Sciatic nerve (tissue), 2 donors: ENCODE measurements at regions not wholly inside any gene's neighbourhood (a gene's known extent, or its start where the extent isn't known, plus 50 kb on each side); places are given as distances from the start of the nearest gene placed in this dataset.
A peak's percentile ranks its signal among the peaks of the same experiment; 100 is the strongest.
"Not testable (repeated sequence)": the region's sequence is repeated elsewhere in the genome, so short reads cannot be mapped to it uniquely, and the experiment has no call there.

Experiments
- ATAC-seq: fragments of 200-7000 bp; cut with Tn5 transposase; one replicate; pipeline ENCODE4 v1.9.1; 2020; ENCODE audit warnings: mild to moderate bottlenecking, moderate library complexity
- DNase-seq: peaks from one replicate; pipeline ENCODE4 v3.0.0-alpha.2; 2020; ENCODE audit warnings: low spot score
- intact Hi-C: fragments of 100-400 bp; cut with DNase I; formaldehyde crosslinking; loops from one replicate; pipeline ENCODE4 v1.14.2; 2022
- donor health status: DM: no; HTN: no; CAD: no.
- donor health status: DM: no; HTN: no; CAD: no.

GRCh38 chr11:129711760-129712159 lies 103.9 kb upstream of the TMEM45B start:
- ATAC-seq = no peak
- intact Hi-C loops = no loop called here
- no peak for DNase-seq

GRCh38 chr11:129712486-129713240 lies 103.0 kb upstream of the TMEM45B start:
- ATAC-seq = not testable (repeated sequence)

GRCh38 chr11:129719037-129719436 lies 96.6 kb upstream of the TMEM45B start:
- ATAC-seq (no peak), DNase-seq (no peak)
- intact Hi-C loops = no loop called here

More at GRCh38 chr11:129712486-129713240, 103.0 kb upstream of the TMEM45B start:
- DNase-seq = peak; percentile 23
- intact Hi-C loops = not testable (repeated sequence)

GRCh38 chr11:129720156-129720555 lies 95.5 kb upstream of the TMEM45B start:
- ATAC-seq (no peak), DNase-seq (no peak)
- intact Hi-C loops = no loop called here

GRCh38 chr11:129720994-129721393 lies 94.7 kb upstream of the TMEM45B start:
- ATAC-seq (no peak), DNase-seq (no peak)
- intact Hi-C loops = no loop called here

GRCh38 chr11:129721685-129722084 lies 94.0 kb upstream of the TMEM45B start:
- DNase-seq = no peak
- intact Hi-C loops = no loop called here
- ATAC-seq = no peak

- no peak for ATAC-seq
- intact Hi-C loops = no loop called here
- DNase-seq = no peak
These were observed 93.1 kb upstream of the TMEM45B start for GRCh38 chr11:129722529-129722928.

GRCh38 chr11:129723146-129723760 lies 92.4 kb upstream of the TMEM45B start:
- intact Hi-C loops = no loop called here
- DNase-seq (peak; percentile 33), ATAC-seq (no peak)

- intact Hi-C loops = no loop called here
- DNase-seq (peak; percentile 38), ATAC-seq (no peak)
These were observed 91.9 kb upstream of the TMEM45B start for GRCh38 chr11:129723761-129724162.

GRCh38 chr11:129724866-129725265 lies 90.8 kb upstream of the TMEM45B start:
- intact Hi-C loops = no loop called here
- DNase-seq (peak; percentile 12), ATAC-seq (no peak)

GRCh38 chr11:129726179-129726578 lies 89.5 kb upstream of the TMEM45B start:
- DNase-seq (no peak), ATAC-seq (no peak)
- intact Hi-C loops = no loop called here

GRCh38 chr11:129728581-129728980 lies 87.1 kb upstream of the TMEM45B start:
- intact Hi-C loops = no loop called here
- ATAC-seq = no peak
- DNase-seq = no peak

- DNase-seq (no peak), ATAC-seq (no peak)
- intact Hi-C loops = no loop called here
These were observed 86.4 kb upstream of the TMEM45B start for GRCh38 chr11:129729216-129729615.

- intact Hi-C loops = no loop called here
- no peak for ATAC-seq
- DNase-seq = no peak
These were observed 85.8 kb upstream of the TMEM45B start for GRCh38 chr11:129729823-129730222.

- DNase-seq = no peak
- intact Hi-C loops = no loop called here
- peak; percentile 86 for ATAC-seq
These were observed 84.3 kb upstream of the TMEM45B start for GRCh38 chr11:129731316-129731715.

- no peak for ATAC-seq
- DNase-seq = no peak
- intact Hi-C loops = no loop called here
These were observed 82.7 kb upstream of the TMEM45B start for GRCh38 chr11:129732941-129733340.

- ATAC-seq = no peak
- no peak for DNase-seq
- intact Hi-C loops = no loop called here
These were observed 82.3 kb upstream of the TMEM45B start for GRCh38 chr11:129733384-129733783.

- DNase-seq = no peak
- ATAC-seq = no peak
- intact Hi-C loops = no loop called here
These were observed 81.7 kb upstream of the TMEM45B start for GRCh38 chr11:129733981-129734380.

GRCh38 chr11:129734654-129735053 lies 81.0 kb upstream of the TMEM45B start:
- no peak for DNase-seq
- intact Hi-C loops = no loop called here
- ATAC-seq = no peak

- ATAC-seq = no peak
- intact Hi-C loops = no loop called here
- no peak for DNase-seq
These were observed 77.8 kb upstream of the TMEM45B start for GRCh38 chr11:129737831-129738230.

- intact Hi-C loops = no loop called here
- ATAC-seq (no peak), DNase-seq (no peak)
These were observed 77.4 kb upstream of the TMEM45B start for GRCh38 chr11:129738242-129738641.
